Trophoblast cell (in vitro differentiated cells and primary cell): ENCODE measurements at regions not wholly inside any gene's neighbourhood (a gene's known extent, or its start where the extent isn't known, plus 50 kb on each side); places are given as distances from the start of the nearest gene placed in this dataset.
A peak's percentile ranks its signal among the peaks of the same experiment; 100 is the strongest.

Source experiments
- DNase-seq, 2 donors: peaks; one replicate each; pipeline ENCODE4 v3.0.0-alpha.2; 2016
- H2AFZ ChIP-seq: 2 replicates; pipeline ENCODE4 v1.6.1; 2013; ENCODE audit warnings: low read length, moderate library complexity, mild to moderate bottlenecking; ENCODE audit not compliant: insufficient read depth, poor library complexity
- H2AK5ac ChIP-seq: 2 replicates; pipeline ENCODE4 v1.6.1; 2013; ENCODE audit warnings: mild to moderate bottlenecking, low read length
- H2BK120ac ChIP-seq: 2 replicates; pipeline ENCODE4 v1.6.1; 2013; ENCODE audit warnings: low read length, mild to moderate bottlenecking, moderate library complexity; ENCODE audit not compliant: insufficient read depth, poor library complexity
- H2BK12ac ChIP-seq: 2 replicates; pipeline ENCODE4 v1.6.1; 2013; ENCODE audit warnings: mild to moderate bottlenecking, low read length, moderate library complexity
- H2BK5ac ChIP-seq: 2 replicates; pipeline ENCODE4 v1.6.1; 2013; ENCODE audit warnings: low read length, low read depth, moderate library complexity, mild to moderate bottlenecking; ENCODE audit not compliant: poor library complexity
- H3K14ac ChIP-seq: 2 replicates; pipeline ENCODE4 v1.6.1; 2013; ENCODE audit warnings: mild to moderate bottlenecking, low read length
- H3K18ac ChIP-seq: 2 replicates; pipeline ENCODE4 v1.6.1; 2013; ENCODE audit warnings: mild to moderate bottlenecking, low read length
- H3K23ac ChIP-seq: 2 replicates; pipeline ENCODE4 v1.6.1; 2013; ENCODE audit warnings: low read length
- H3K27ac ChIP-seq: 2 replicates; pipeline ENCODE4 v1.5.1; 2013; ENCODE audit warnings: low read depth, mild to moderate bottlenecking, inconsistent platforms, low read length, moderate library complexity
- H3K27me3 ChIP-seq: 2 replicates; pipeline ENCODE4 v1.6.1; 2013; ENCODE audit warnings: inconsistent platforms, mild to moderate bottlenecking, low read length, moderate library complexity; ENCODE audit not compliant: insufficient read depth
- H3K36me3 ChIP-seq, 2 experiments: 1 replicate in 1 of 2; 2 replicates in 1 of 2; pipeline ENCODE4 v1.6.1; 2013; ENCODE audit warnings: low read length in 2 of 2, mild to moderate bottlenecking in 2 of 2, moderate library complexity in 1 of 2; ENCODE audit not compliant: insufficient read depth in 2 of 2, control insufficient read depth in 1 of 2
- H3K4ac ChIP-seq: 2 replicates; pipeline ENCODE4 v1.6.1; 2013; ENCODE audit warnings: low read depth, mild to moderate bottlenecking, low read length, moderate library complexity
- H3K4me1 ChIP-seq, 2 experiments: 1 replicate in 1 of 2; 2 replicates in 1 of 2; pipeline ENCODE4 v1.6.1; 2013; ENCODE audit warnings: low read length in 2 of 2, mild to moderate bottlenecking in 2 of 2, moderate library complexity in 1 of 2; ENCODE audit not compliant: insufficient read depth in 2 of 2, control insufficient read depth in 1 of 2
- H3K4me2 ChIP-seq: 2 replicates; pipeline ENCODE4 v1.6.1; 2013; ENCODE audit warnings: inconsistent platforms, mild to moderate bottlenecking, low read length, moderate library complexity
- H3K4me3 ChIP-seq: 2 replicates; pipeline ENCODE4 v1.5.1; 2013; ENCODE audit warnings: mild to moderate bottlenecking, low read depth, low read length, inconsistent platforms
- H3K79me1 ChIP-seq: one replicate; pipeline ENCODE4 v1.6.1; 2013; ENCODE audit warnings: low read length
- H3K79me2 ChIP-seq: 2 replicates; pipeline ENCODE4 v1.6.1; 2013; ENCODE audit warnings: low read length, mild to moderate bottlenecking; ENCODE audit not compliant: control insufficient read depth, insufficient read depth, poor library complexity
- H3K9ac ChIP-seq: 2 replicates; pipeline ENCODE4 v1.6.1; 2013; ENCODE audit warnings: mild to moderate bottlenecking, low read length
- H3K9me3 ChIP-seq: 2 replicates; pipeline ENCODE4 v1.6.1; 2013; ENCODE audit warnings: low read depth, mild to moderate bottlenecking, control low read depth, inconsistent platforms, low read length; ENCODE audit not compliant: insufficient read depth
- H4K12ac ChIP-seq: 2 replicates; pipeline ENCODE4 v1.6.1; 2013; ENCODE audit warnings: low read depth, mild to moderate bottlenecking, low read length, moderate library complexity
- H4K8ac ChIP-seq: 2 replicates; pipeline ENCODE4 v1.6.1; 2013; ENCODE audit warnings: low read depth, mild to moderate bottlenecking, low read length, moderate library complexity
- H4K91ac ChIP-seq: one replicate; pipeline ENCODE4 v1.6.1; 2013; ENCODE audit warnings: low read depth, mild to moderate bottlenecking, low read length, moderate library complexity
- WGBS: extraction: QIAGEN DNeasy Blood & Tissue Kit; methylation state at CpG from one replicate; pipeline ENCODE4 v1.1.7; 2013; ENCODE audit warnings: missing lambda C conversion rate; ENCODE audit not compliant: insufficient read length, insufficient coverage; ENCODE audit errors: extremely low coverage; 5-methylcytosine and 5-hydroxymethylcytosine counted together

DNA sequence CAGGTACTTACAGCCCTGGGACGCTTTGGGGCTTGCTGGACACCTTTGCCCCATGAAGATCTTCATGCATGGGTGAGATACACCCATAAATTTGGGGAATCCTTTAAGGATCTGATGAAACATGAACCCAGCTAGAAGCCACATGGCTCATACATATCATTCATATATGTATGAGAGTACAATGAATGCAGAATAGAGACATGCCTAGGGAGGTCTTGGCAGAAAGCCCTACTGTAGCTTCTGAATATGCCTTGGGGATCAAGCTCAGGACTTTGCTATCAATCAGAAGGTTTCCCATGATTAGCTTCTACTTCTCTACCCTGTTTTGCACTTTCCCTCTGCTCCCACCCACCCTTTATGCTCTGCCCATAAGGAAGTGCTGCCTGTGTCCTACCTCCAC is 368.4 kb downstream of the LPIN1 start:
- Histone ChIP-seq H3K14ac (no peak overlapping the region), H2AK5ac (no peak overlapping the region), H2BK12ac (no peak overlapping the region), H3K4ac (no peak overlapping the region), H3K9ac (no peak overlapping the region), H3K27me3 (no peaks in the 10 kb centered on the region), H3K4me3 (no peak overlapping the region), H3K4me1 (no peaks in the 10 kb centered on the region), H3K4me2 (no peak overlapping the region), H3K9me3 (no peaks in the 10 kb centered on the region), H4K12ac (no peak overlapping the region), H2AFZ (no peak overlapping the region), H3K79me2 (no peaks in the 10 kb centered on the region), H4K8ac (no peak overlapping the region), H2BK5ac (no peak overlapping the region), H2BK120ac (no peak overlapping the region), H3K79me1 (no peaks in the 10 kb centered on the region), H3K18ac (no peak overlapping the region), H4K91ac (no peak overlapping the region), H3K23ac (no peak overlapping the region), H3K36me3 (no peaks in the 10 kb centered on the region), H3K27ac (no peak overlapping the region)
- DNase-seq = no peak
- no CpG with 5 or more reads among the region's 1 CpG for WGBS

DNA sequence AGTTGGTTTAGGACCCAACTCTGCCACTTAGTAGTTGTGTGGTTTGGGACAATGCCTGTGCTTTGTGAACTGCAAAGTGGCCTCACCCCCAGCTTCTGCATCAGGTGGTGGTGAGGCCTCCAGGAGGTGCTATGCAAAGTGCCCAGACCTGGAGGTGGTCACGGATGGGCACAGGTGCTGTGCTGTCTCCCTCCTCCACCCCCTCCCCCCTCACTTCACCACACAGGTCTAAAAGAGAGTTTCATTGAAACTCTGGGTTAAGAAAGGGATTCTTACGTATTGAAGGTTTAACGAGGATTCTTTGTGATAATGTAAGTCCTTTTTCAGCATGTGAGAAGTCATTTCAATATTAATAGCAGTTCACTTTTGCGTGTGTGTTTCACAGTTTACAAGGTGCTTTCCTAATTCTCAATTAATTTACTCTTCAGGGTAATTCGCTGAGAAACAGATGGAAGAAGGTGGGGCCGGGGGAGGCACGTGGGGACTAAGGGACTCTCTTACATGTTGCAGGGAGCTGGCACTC is 369.9 kb downstream of the LPIN1 start:
- H3K36me3 ChIP-seq = no peaks in the 10 kb centered on the region
- no peak overlapping the region for H2AFZ ChIP-seq

DNA sequence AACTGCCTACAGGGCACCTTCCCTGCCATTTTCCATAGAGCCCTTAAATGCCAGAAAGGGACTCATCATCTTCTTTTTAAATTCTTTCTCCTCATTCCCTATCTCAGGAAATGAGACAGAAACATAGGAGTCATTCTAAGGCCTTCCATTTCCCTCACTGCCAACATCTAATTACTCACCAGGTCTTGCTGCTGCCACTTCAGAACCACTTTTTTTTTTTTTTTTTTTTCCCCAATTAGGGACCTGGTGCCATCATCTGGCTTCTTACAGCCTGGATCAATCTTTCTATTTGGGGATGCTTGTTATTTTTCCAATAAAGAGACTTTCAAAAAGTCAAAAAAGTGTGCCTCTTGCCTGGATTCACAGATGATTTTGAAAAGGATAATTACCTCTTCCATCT is 373.4 kb downstream of the LPIN1 start:
- no peaks in the 10 kb centered on the region for H3K79me2 ChIP-seq
- no peaks in the 10 kb centered on the region for H3K27me3 ChIP-seq
- no peak overlapping the region for H3K27ac ChIP-seq
- no peak overlapping the region for H3K14ac ChIP-seq
- H2AK5ac ChIP-seq = no peak overlapping the region
- H3K36me3 ChIP-seq = no peaks in the 10 kb centered on the region
- no peak overlapping the region for H2BK5ac ChIP-seq
- H3K4me2 ChIP-seq = no peak overlapping the region
- H3K79me1 ChIP-seq = no peaks in the 10 kb centered on the region
- H3K9me3 ChIP-seq = no peaks in the 10 kb centered on the region
- no peak overlapping the region for H4K91ac ChIP-seq
- H3K4ac ChIP-seq = no peak overlapping the region
- no peak overlapping the region for H3K4me3 ChIP-seq
- peak overlapping the region; percentile 7 for H3K9ac ChIP-seq
- no peaks in the 10 kb centered on the region for H3K4me1 ChIP-seq
- no peak for DNase-seq
- no peak overlapping the region for H4K12ac ChIP-seq
- no peak overlapping the region for H3K23ac ChIP-seq
- H2AFZ ChIP-seq = no peak overlapping the region
- H2BK120ac ChIP-seq = no peak overlapping the region
- no peak overlapping the region for H4K8ac ChIP-seq
- no peak overlapping the region for H3K18ac ChIP-seq
- H2BK12ac ChIP-seq = no peak overlapping the region

More for the DNA sequence above, 369.9 kb downstream of the LPIN1 start:
- WGBS = no CpG with 5 or more reads among the region's 7 CpGs
- Histone ChIP-seq H3K14ac (no peak overlapping the region), H3K9me3 (no peaks in the 10 kb centered on the region), H4K91ac (no peak overlapping the region), H3K27me3 (no peaks in the 10 kb centered on the region), H3K27ac (no peak overlapping the region), H3K4me3 (peak overlapping the region; percentile 46), H3K79me2 (no peaks in the 10 kb centered on the region), H2BK12ac (no peak overlapping the region), H3K4me2 (no peak overlapping the region), H3K23ac (no peak overlapping the region), H3K4ac (no peak overlapping the region), H3K4me1 (no peaks in the 10 kb centered on the region), H3K18ac (no peak overlapping the region), H4K8ac (no peak overlapping the region), H2AK5ac (no peak overlapping the region), H2BK120ac (no peak overlapping the region), H2BK5ac (no peak overlapping the region), H4K12ac (no peak overlapping the region), H3K9ac (peak overlapping the region; percentile 65), H3K79me1 (no peaks in the 10 kb centered on the region)
- no peak for DNase-seq

DNA sequence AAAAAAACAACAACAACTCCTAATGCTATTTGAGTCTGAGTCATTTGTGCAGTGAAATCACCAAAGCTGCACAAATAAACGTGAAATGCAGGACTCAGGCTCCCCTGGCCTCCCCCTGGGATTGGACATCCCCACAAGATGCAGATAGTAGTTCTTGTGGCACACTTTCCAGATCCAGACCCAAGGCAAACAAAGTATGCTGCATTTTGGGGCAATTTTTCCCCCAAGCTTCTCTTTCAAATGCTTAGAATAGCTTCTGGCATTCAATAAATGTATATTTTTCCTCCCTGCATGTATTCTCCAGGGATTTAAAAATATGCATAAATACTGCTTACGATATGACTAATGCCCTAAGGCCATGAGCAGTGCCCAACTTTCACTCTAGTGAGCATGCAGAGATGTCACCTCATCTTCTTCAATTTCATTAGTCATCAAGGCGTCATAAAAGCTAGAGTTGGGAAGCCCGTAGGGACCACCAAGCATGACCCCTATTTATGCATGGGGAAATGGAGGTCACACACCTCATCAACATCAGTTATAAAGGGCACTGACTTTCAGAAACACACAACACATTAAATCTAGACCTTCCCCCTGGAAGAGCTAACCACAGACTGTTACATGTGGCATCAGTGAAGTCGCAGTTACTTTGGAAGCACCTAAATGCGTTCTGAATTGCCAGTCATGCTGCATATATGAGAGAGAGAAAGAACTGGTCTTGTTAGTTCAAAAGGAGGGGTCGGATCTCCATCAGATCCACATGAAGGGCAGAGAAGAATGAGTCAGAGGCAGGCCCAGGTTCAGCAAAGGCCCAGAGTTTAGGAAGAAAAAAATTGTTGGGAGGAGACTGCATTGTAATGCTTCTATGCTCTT is 374.1 kb downstream of the LPIN1 start:
- H2BK120ac ChIP-seq = no peak overlapping the region
- no peak overlapping the region for H3K9ac ChIP-seq
- H4K8ac ChIP-seq = no peak overlapping the region
- no peak overlapping the region for H3K14ac ChIP-seq
- no peaks in the 10 kb centered on the region for H3K4me1 ChIP-seq
- no peak overlapping the region for H3K4me2 ChIP-seq
- H3K18ac ChIP-seq = no peak overlapping the region
- H3K4me3 ChIP-seq = no peak overlapping the region
- H3K79me1 ChIP-seq = no peaks in the 10 kb centered on the region
- no peak overlapping the region for H3K4ac ChIP-seq
- no peaks in the 10 kb centered on the region for H3K36me3 ChIP-seq
- no CpG with 5 or more reads among the region's 7 CpGs for WGBS
- H2BK12ac ChIP-seq = no peak overlapping the region
- no peak overlapping the region for H2BK5ac ChIP-seq
- no peak overlapping the region for H2AK5ac ChIP-seq
- no peaks in the 10 kb centered on the region for H3K9me3 ChIP-seq
- no peak overlapping the region for H3K23ac ChIP-seq
- H4K12ac ChIP-seq = no peak overlapping the region
- no peaks in the 10 kb centered on the region for H3K27me3 ChIP-seq
- no peak overlapping the region for H3K27ac ChIP-seq
- no peaks in the 10 kb centered on the region for H3K79me2 ChIP-seq
- H4K91ac ChIP-seq = no peak overlapping the region
- no peak for DNase-seq
- no peak overlapping the region for H2AFZ ChIP-seq
